IPS DF 19.7 (cell line): ENCODE measurements at regions not wholly inside any gene's neighbourhood (a gene's known extent, or its start where the extent isn't known, plus 50 kb on each side); places are given as distances from the start of the nearest gene placed in this dataset.
A peak's percentile ranks its signal among the peaks of the same experiment; 100 is the strongest.
"Not testable (repeated sequence)": the region's sequence is repeated elsewhere in the genome, so short reads cannot be mapped to it uniquely, and the experiment has no call there.

ENCODE experiments used
- DNase-seq: peaks from one replicate; pipeline ENCODE4 v3.0.0-alpha.2; 2013; ENCODE audit warnings: low read depth, low spot score

DNA sequence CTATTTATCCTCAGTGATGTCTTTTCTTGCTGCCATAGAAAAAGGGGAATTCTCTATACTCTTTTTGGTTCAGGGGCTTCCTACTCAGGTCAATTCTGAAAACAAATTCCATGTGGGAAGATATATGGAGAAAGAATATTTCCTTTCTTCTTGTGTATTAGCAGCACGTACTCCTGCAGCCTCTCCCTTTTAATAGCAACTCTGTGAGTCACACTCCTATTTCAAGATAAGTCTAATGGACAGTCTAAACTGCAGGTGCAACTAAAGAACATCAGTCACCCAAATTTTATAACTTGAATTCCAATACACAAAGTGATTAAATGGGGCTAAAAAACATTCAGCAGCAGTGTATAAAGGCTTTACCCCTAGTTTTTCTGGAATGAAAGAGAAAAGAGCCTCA is 942.2 kb downstream of the CNTNAP5 start:
- no peak for DNase-seq

DNA sequence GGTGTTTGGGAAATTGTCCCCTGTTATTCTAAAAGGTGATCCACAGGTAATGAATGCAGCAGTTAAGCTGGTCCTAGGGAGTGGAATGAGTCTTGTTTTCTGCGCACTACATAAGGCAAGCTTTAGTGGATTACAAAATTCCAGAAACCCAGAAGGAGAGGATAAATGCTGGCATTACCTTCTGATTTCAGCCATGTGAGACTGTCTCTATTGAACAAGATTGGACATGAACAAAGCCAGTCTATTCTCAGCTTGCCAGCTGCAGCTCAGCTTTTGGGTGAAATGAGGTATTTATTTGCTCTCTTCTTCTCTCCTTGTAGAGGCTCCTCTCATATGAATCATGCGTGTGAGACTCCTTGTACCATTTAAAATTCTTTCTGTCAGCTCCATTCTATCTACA is 944.9 kb downstream of the CNTNAP5 start:
- no peak for DNase-seq

DNA sequence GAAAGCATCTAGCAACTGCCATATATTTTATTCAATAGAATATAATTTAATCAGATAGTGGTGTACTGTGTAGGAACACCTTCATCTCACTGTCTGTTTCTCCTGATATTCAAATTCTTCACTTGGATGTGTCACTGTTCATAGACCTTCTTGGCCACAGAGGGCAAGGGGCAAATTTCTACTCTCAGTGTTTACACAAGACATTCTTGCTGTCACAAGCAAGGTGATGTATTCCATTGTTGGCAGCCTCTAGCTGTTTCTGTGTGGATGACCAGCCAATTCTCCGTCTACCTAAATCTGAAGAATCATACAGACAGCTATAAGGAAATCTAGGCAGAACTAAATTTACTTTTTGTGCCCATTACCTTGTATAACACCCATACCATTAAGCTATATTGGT is 948.3 kb downstream of the CNTNAP5 start:
- DNase-seq, result no peak

DNA sequence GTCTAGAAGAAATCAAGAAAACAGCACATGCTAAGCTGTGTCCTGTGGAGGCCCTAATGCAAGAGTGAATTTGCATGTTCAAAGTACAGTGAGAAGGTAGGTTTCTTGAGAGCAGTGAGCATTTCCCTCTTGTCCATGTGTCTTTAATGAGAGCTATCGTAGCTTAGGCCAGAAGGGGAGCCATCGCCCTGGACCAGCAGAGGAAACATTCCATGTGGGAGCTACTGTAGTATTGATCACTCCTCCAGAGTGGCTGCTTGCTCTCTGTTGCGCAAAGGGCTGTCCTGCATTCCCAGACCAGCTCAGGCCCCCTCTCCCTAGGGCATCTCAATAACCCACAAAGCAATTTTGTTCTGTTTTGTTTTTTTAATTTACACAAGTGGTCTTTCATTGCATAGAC is 950.1 kb downstream of the CNTNAP5 start:
- no peak for DNase-seq

DNA sequence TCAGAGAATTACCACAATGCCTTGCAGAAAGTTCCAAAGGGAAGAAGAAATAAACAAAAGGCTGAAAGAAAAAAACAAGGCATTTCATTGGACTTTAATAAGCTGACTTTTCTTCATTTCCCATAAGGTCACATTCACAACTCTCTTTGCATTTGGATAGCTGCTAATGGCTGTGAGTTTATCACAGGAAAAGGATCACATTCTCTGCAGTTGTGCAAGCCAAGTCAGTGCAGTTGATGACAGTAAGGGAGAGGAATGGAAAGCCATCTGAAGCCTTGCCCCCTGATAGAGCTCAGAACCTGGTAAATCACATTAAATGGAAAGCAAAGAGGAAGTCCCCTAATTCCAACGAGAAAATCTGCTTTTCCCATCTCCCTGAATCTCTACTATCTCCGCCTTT is 950.6 kb downstream of the CNTNAP5 start:
- DNase-seq, result no peak

DNA sequence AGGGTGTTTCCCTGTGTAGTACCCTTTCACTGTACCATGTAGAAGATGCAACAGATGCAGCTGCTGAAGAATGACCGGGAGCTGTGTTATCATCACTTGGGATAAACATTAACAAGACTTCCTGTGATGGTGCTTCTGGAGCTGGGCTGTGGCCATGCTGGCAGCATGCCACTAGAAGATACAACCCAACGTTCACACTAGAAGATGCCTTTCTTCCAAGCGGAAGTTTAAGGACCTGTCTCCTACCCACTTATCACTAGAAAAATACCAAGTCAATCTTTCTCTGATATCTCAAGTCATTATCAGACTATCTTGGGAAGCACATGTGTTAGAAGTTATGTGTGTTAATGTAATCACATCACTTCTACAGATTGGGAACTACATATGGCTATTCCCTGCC is 953.5 kb downstream of the CNTNAP5 start:
- DNase-seq, result no peak

DNA sequence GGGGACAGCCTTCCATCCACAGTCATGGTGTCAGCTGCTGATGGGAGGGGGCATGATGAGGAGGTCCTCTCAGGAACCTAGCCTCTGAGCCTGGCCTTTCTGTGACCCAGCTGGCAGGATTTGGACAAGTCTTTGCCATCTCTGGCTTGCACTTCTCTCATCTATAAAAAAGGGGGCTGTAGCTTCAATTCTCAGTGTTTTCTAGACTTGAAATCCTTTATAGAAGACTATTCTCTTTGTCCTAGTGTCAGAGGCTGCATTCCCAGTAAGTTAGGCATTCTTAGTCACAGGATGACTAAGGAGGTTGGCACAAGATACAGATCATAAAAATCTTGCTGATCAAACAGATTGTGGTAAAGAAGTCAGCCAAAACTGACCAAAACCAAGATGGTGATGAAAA is 958.5 kb downstream of the CNTNAP5 start:
- DNase-seq, result no peak

DNA sequence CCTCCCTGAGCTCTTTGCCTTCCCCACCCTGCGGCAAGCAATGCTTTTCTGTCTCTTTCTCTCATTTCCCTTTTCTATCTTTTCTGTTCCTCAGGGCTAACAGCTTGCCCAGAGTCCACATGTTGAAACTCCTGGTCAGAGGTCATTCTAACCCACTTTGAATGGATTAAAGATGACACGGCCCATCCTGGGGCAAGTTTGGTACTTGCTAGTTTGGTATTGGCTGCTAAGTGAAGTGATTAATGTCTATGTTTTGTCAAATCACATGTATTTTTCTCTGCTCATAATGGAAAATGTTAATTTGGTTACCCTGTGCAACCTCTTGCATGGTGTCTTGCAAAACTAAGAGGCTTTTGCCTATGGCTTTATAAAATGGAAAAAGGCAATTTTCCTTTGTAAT is 960.2 kb downstream of the CNTNAP5 start:
- DNase-seq, result no peak

DNA sequence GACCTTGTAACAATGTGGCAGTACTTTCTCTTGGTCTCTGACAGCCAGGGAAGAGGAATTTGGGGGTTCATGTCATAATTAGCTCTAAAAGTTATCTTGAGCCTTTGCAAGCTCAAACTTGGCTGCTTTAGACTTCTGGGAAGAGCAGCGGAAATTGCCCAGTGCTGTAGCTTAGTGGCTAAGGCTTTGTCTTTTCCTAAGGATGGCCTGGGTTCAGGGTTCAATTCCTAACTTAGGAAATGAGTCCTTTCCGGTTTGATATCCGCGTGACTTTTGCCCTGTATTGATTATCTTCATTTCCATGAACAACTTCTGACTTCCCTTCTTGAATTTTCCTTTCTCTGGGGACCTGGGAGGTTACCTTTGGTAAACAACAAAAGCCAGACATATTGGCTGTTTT is 961.0 kb downstream of the CNTNAP5 start:
- DNase-seq, result no peak

DNA sequence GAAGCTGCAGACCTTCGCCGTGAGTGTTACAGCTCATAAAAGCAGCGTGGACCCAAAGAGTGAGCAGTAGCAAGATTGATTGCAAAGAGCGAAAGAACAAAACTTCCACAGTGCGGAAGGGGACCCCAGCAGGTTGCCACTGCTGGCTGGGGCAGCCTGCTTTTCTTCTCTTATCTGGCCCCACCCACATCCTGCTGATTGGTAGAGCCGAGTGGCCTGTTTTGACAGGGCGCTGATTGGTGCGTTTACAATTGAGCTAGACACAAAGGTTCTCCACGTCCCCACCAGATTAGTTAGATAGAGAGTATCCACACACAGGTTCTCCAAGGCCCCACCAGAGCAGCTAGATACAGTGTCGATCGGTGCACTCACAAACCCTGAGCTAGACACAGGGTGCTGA is 961.8 kb downstream of the CNTNAP5 start:
- DNase-seq, result not testable (repeated sequence)

DNA sequence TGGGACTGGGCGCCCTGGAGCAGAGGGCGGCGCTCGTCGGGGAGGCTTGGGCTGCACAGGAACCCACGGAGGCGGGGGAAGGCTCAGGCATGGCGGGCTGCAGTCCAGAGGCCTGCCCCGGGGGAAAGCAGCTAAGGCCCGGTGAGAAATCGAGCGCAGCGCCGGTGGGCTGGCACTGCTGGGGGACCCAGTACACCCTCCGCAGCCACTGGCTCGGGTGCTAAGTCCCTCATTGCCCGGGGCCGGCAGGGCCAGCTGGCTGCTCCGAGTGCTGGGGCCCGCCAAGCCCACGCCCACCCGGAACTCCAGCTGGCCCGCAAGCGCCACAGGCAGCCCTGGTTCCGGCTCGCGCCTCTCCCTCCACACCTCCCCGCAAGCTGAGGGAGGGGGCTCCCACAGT is 962.3 kb downstream of the CNTNAP5 start:
- DNase-seq, result not testable (repeated sequence)

DNA sequence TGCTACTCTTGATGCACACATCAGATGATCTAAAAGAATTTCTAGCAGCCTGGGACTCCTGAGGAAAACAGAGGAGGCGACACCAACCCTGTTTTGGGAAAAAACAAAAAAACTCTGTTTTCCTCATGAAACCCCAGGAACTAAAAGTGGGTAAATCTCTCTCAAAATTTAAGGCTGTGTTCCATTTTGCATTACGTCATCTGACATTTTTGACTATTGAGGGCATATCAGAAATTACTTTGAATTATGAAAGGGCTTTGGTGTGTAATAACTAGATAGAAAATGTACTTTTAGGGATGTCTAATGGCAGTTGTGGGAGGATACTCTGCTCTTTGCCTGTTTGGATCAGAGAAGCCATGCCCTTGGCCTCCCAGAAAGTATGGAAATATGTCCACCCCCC is 963.0 kb downstream of the CNTNAP5 start:
- DNase-seq, result no peak

DNA sequence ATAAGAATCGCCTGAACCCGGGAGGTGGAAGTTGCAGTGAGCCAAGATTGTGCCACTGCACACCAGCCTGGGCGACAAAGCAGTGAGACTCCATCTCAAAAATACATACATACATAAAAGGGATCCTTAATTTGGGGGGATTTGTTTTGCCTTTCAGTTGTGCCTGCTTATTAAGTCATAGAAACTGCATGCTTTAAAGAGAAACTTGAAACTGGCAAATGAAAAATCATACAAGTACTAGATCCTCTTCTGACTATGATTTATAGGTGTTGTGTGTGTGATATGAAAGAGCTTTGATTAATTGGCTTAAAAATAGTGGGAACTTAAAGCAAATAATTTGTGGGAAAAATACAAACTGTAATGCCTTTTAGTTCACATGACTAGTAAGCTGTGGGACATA is 963.7 kb downstream of the CNTNAP5 start:
- no peak for DNase-seq

DNA sequence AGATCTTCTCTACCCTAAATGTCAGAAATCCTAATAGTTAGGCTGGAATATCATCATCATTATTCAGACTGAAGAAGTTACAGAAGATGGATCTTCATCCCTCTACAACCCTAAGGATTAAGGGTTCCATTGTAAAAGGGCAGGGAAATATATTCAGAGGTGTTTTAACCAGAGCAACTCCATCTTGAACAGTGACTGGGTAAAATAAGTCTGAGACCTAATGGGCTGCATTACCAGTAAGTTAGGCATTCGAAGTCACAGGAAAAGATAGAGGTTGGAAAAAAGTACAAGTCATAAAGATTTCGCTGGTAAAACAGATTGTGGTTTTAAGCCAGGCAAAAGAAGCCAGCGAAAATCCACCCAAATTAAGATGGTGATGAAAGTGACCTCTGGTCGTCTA is 968.7 kb downstream of the CNTNAP5 start:
- DNase-seq, result no peak

DNA sequence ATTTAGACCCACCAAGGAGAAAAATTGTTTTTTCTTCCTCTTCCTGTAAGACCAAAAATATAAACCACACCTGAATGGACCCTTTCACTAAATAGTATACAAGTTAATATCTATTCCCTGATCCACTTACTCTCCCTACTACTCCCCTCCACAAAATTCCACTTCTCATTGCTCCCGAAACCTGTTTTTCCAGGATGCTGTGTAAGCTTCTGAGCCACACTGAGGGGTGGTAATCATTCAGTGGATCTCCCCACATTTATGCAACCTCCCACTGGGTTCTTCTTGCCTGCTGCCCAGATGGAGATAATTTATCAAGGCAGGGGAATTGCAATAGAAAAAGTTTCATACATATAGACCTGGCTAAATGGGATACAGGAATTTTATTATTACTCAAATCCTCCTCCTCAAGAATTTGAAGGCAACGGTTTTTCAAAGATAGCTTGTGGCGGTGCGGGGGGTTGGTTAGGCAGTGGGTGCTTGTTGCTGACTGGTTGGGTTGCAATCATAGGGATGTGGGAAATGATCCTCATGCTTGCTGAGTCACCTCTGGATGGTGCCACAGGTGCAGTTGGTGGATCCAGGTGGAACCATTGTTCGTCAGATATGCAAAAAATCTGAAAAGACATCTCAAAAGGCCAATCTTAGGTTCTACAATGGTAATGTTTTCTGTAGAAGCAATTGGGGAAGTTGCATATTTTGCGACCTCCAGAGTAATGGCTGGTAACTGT is 970.3 kb downstream of the CNTNAP5 start:
- peak; percentile 75 for DNase-seq

DNA sequence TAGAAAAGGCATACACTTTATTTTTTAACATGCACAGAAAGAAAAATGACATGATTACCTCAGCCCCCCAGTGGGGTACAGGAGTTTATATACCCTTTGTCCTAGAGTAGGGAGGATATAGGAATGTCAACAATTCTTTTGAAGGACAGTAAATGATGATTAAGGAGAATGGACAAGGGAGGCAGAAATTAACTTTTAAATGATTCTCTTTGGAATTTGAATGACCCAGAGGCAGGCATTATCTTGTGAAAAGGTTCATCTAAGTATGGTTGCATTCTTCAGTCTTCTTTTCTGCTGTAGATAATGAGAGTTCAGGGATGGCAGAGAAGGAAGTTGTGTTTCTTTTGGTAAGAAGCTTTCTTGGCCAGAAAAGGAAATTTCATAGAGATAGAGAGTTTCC is 971.3 kb downstream of the CNTNAP5 start:
- DNase-seq, result no peak

DNA sequence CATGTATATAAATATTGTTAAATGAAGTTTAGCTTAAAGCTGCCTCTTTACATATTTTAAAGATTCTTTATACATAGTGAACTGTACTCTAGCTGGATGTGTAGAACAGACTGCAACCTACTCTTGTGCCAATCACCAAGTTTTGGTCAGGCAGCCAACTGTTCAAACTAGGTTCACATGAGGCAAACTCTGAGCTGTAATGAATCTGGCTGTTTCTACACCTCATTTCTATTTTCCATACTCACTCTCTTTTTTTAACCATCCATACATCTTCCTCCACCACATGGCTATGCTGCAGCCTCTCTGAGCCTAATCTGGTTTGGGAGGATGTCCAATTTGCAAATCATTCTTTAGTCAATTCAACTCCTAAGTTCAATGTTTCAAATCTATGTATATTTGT is 974.8 kb downstream of the CNTNAP5 start:
- DNase-seq, result no peak

DNA sequence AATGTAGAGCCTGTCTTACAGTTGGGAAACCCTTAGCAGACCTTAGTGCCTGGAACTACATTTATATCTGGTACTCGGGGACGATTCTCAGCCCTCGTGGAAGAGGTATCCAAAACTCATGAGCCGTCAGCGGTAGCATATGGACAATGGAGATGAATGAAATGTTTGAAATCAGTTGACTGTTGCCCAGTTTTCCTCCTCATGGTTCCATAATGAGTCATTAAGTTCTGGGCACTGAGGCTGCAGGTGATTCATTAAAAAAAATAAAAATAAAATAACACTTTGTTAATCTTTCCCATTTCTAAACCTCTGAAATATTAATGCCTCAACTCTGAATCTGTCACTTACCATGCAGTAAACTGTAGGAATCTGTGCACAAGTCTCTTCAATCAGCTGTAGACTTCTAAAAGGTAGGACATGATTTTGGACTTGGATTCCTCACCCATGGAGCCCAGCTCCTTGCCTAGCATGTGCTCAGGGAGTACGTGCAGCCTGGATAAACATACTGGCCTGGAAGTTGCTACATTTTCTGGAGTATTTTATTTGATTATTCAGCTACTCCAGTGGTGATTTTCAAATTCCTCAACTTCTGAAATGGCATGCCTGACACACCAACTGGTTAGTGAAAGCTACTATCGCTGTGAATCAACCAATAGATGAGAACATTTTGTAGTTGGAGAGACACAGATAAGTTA is 979.2 kb downstream of the CNTNAP5 start:
- DNase-seq, result no peak

DNA sequence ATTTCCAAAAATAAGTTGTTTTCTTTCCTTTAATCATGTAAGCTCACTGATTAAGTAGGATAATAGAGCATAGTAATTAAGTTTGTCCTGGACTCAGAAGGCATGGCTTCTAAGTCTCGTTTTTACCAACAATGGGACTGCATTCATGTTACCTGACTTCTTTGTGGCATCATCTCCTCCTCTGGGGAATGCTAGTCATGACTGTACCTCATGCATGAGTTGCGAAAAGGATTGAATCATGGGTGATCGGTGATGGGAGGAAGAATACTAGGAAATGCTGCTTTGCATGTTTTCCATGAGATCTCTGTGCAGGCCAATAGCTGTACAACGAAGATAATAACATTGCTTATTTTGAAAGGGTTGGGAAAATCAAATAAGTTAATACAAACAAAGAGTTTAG is 981.6 kb downstream of the CNTNAP5 start:
- no peak for DNase-seq

DNA sequence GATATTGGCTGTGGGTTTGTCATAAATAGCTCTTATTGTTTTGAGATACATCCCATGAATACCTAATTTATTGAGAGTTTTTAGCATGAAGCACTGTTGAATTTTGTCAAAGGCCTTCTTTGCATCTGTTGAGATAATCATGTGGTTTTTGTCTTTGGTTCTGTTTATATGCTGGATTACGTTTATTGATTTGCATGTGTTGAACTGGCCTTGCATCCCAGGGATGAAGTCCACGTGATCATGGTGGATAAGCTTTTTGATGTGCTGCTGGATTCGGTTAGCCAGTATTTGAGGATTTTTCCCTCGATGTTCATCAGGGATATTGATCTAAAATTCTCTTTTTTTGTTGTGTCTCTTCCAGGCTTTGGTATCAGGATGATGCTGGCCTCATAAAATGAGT is 1003.6 kb downstream of the CNTNAP5 start:
- DNase-seq, result not testable (repeated sequence)

DNA sequence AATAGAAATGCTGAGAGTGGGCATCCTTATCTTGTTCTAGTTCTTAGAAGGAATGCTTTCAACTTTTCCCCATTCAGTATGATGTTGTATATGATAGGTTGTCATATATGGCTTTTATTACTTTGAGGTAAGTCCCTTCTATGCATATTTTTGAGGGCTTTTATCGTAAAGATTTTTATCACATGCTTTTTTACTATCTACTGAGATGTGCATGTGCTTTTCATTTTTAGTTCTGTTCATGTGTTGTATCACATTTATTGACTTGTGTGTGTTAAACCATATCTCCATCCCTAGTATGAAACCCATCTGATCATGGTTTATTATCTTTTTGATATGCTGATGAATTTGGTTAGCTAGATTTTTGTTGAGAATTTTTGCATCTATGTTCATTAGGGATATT is 1008.8 kb downstream of the CNTNAP5 start:
- no peak for DNase-seq

DNA sequence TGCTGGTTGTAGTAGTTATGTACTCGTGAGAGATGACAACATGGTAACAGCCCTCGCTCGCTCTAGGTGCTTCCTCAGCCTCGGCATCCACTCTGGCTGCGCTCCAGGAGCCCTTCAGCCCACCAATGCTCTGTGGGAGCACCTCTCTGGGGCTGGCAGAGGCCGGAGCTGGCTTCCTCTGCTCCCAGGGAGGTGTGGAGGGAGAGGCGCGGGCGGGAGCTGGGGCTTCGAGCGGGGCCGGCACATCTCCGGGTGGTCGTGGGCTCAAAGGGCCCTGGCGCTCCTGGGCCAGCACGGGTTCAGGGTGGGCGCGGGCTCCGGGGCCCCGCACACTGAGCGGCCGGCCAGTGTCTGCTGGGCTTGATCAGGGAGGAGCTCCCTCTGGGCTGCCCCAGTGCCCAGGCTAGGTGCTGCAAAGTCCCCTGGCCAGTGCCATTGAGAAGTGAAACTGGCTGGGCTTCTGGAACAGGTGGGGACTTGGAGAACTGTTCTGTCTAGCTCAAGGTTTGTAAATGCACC is 1012.1 kb downstream of the CNTNAP5 start:
- DNase-seq, result no peak

DNA sequence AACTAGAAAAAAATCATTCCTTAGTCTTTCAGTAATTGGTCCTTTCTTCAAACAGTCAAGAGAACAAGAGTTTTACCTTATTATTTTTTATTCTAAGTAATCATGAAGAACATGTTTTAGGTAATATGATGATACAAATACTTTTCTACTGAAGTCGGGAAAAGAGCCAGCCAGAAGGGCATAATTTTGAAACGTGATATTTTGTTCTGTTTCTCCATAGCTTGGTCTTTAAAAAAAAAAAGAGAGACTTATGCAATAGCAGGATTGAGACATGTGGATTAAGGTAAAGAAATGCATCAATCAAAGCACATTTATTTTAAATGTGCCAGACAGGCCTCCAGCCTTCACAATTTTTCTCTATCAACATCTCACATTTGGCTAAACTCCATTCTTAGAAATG is 1016.8 kb downstream of the CNTNAP5 start:
- no peak for DNase-seq
